Ovary (tissue), 3 donors: ENCODE measurements at regions not wholly inside any gene's neighbourhood (a gene's known extent, or its start where the extent isn't known, plus 50 kb on each side); places are given as distances from the start of the nearest gene placed in this dataset.
"Not testable (repeated sequence)": the region's sequence is repeated elsewhere in the genome, so short reads cannot be mapped to it uniquely, and the experiment has no call there.

Source experiments
- EP300 ChIP-seq: sonication (generic); formaldehyde crosslinking; IDR thresholded peaks from one replicate; pipeline ENCODE4 v1.6.1; 2017; ENCODE audit warnings: antibody characterized with exemption
- POLR2A ChIP-seq: fragments of 450-650 bp; IDR thresholded peaks from one replicate; pipeline ENCODE4 v1.6.1; 2017; ENCODE audit warnings: antibody characterized with exemption, mild to moderate bottlenecking, moderate library complexity
- TF ChIP-seq, protein P1 (sequence below), 3 donors: fragments of 450-650 bp in 2 of 3; fragments of 200-600 bp in 1 of 3; IDR thresholded peaks; one replicate each; pipeline versions ENCODE4 v1.5.1 to v1.8.0; 2016 to 2022; ENCODE audit warnings: antibody characterized with exemption in 3 of 3, mild to moderate bottlenecking in 1 of 3
- donor health status: DM: no; HTN: no; CAD: no.

- TF ChIP-seq EP300, POLR2A: not testable (repeated sequence)
- TF ChIP-seq, protein P1, sequence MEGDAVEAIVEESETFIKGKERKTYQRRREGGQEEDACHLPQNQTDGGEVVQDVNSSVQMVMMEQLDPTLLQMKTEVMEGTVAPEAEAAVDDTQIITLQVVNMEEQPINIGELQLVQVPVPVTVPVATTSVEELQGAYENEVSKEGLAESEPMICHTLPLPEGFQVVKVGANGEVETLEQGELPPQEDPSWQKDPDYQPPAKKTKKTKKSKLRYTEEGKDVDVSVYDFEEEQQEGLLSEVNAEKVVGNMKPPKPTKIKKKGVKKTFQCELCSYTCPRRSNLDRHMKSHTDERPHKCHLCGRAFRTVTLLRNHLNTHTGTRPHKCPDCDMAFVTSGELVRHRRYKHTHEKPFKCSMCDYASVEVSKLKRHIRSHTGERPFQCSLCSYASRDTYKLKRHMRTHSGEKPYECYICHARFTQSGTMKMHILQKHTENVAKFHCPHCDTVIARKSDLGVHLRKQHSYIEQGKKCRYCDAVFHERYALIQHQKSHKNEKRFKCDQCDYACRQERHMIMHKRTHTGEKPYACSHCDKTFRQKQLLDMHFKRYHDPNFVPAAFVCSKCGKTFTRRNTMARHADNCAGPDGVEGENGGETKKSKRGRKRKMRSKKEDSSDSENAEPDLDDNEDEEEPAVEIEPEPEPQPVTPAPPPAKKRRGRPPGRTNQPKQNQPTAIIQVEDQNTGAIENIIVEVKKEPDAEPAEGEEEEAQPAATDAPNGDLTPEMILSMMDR (IDR thresholded peaks at IDR 0.05) = not testable (repeated sequence)
Observed at GRCh38 chr12:19625551-19625950, 186.3 kb downstream of the AEBP2 start.
